Hippocampal formation (tissue), 2 donors: ENCODE measurements at regions not wholly inside any gene's neighbourhood (a gene's known extent, or its start where the extent isn't known, plus 50 kb on each side); places are given as distances from the start of the nearest gene placed in this dataset.
"Not testable (repeated sequence)": the region's sequence is repeated elsewhere in the genome, so short reads cannot be mapped to it uniquely, and the experiment has no call there.

Experiments
- DNase-seq, 2 donors: peaks; one replicate each; lab custom pipeline; 2025; lab: John Stamatoyannopoulos, UW

DNA sequence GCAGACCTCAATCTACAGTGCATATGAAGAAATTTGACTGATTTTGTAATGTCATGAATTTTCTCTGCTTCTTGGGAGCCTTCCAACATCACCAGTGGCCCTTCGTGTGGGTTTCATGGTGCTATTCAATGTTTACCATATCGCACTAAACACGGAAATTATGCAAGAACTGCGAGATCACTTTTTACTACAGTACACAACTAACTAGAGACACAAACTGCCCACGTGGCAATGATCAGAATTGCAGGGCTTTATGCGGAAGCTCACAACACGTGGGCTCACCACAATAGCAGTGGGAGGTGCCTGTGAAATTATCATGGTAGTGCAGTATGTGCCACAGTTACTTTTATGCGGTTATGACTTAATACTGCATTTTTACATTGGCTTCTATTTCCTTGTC lies 449.7 kb upstream of the KLF6 start:
- no peak for DNase-seq

DNA sequence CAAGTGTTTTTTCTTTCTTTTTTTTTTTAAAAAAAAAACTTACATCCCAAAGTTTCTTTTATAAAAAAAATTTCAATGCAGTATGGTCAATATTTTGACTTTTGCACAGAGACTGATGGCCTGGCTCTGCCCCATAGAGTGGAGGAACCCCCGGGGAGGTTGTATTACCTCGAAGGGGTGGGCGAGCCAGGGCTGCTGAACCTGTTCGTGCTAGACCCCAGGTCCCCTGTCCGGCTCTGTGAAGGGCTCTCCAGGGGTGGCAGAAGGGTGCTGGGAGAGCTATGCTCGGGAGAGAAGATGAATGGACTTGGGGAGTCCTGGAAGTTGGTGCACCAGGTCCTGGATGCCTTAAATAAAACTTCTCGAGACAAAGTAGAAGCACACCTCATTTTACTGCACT lies 446.4 kb upstream of the KLF6 start:
- DNase-seq = no peak

DNA sequence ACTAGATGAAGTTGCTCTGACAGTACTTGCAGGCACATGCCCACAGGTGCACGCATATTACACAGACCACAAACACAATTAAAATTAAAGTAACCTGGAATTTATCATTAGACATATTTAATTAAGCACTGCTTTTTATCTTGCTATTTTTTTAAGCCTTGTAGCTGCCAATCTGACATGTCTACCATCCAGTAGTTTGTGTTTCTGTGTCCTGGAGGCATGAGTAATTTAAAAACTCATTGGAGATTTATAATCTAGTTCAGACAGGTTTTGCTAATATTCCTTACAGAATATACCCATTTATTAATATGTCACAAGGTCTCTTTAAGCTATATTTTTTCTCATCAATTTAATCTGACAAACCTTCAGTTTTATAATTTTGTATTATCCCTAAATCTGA lies 445.0 kb upstream of the KLF6 start:
- DNase-seq = no peak

DNA sequence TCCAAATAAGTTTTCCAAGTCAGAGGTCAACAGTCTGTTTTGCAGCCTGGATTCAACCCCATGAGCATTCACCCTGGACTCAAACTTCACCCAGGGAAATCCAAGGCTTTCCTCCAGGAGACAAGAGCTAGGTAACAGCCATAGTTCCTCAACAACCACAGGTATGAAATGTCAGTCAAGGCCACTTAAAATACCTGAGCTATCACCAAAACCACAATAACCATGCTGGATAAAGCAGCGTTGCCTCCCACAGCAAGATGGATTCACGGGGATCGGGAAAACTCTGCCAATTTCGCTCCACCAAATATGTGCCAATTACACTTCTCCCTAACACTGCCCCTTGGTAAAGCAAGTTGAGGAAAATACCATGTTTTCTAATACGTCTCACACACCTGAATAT lies 444.1 kb upstream of the KLF6 start:
- no peak for DNase-seq

DNA sequence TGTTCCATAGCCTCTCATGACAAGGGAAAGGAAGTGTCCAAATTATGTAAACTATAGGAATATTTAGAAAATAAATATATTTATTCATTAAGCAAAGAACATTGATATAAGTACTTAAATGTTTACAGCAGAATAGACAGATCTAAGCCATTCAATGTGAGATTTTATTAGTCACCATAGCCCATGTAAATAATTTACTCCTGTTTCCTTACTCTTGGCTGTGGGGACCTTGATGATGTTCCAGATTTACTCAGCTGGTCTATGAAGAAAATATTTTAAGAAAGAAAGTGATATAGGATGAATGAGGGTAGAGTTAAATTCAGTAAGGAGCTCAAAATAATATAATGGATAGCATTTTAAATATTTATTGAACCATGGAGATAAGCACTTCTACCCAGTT lies 442.6 kb upstream of the KLF6 start:
- DNase-seq = no peak

DNA sequence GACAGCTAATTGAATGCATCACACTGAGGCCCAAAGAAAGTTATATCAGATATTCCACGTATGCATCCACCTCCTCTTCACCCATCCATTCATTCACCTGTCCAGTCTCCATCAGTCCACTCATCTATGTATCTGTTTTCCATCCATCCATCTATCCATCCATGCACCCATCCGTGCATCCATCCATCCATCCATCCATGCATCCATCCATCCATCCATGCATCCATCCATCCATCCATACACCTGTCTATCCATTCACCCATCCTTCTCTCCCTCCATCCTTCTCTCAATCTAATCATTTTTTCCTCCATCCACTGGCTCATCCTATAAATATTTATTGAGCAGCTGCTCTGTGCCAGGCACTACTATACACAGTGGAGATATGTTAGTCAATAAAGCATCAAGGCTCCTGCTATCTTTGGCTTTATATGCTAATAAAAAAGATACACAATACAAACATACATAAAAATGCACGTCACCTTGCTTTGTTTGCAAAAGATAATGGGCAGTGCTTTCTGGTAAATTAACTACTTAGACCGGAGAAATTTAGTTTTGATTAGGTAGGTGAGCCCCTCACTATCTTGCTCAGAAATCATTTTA lies 442.0 kb upstream of the KLF6 start:
- no peak for DNase-seq

DNA sequence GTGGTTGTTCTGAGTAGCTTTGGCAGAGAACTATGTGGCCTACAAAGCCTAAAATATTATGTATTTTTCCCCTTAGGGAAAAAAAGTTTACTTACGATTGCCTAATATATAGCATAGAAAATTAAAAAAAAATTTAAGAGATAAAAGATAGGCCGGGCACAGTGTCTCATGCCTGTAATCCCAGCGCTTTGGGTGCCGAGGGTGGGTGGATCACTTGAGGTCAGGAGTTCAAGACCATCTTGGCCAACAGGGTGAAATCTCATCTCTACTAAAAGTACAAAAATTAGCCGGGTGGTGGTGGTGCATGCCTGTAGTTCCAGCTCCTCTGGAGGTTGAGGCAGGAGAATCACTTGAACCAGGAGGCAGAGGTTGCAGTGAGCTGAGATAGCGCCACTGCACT lies 439.2 kb upstream of the KLF6 start:
- DNase-seq = no peak

DNA sequence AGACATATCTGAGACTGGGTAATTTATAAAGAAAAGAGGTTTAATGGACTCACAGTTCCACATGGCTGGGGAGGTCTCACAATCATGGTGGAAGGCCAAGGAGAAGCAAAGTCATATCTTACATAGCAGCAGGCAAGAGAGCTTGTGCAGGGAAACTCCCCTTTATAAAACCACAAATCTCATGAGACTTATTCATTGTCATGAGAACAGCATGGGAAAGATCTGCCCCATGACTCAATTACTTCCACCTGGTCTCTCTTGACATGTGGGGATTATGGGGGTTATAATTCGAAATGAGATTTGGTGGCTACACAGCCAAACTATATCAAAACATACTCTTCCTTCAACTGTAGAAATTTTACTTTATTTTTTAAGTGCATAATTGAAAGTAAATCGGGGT lies 436.3 kb upstream of the KLF6 start:
- not testable (repeated sequence) for DNase-seq

DNA sequence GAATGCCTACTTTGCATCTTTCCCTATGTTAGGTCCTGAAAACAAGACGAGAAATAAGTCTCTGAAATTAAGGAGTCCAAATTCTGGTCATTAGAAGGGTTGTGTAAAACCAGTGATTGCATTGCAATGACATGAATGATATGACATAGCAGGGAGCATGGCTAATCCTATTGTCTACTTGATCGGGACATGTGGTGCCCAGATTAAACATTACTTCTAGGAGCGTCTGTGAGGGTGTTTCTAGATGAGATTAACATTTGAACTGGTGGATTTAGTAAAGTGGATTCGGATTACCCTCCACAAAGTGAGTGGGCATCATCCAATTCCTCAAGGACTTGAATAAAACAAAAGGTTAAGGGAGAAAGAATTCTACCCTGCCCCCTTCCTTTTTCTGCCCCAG lies 434.9 kb upstream of the KLF6 start:
- no peak for DNase-seq

DNA sequence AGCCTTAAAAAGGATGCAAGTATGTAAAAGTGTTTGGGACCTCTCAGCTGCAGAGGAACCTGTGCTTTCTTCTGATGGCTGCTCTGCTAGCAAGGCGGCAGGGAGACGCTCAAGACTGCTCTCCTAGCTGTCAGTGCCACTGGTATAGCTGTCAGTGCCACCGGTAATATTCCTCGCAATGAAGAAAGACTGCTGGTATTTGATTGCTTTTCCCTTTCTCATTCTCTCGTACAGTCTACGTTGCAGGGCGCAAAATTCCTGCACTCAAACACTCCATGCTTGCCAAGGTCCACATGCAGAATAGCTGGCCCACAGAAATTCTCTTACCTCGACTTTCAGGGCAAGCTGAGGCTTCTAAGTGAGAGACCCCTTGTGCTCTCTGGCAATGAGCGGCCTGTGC lies 432.6 kb upstream of the KLF6 start:
- no peak for DNase-seq

DNA sequence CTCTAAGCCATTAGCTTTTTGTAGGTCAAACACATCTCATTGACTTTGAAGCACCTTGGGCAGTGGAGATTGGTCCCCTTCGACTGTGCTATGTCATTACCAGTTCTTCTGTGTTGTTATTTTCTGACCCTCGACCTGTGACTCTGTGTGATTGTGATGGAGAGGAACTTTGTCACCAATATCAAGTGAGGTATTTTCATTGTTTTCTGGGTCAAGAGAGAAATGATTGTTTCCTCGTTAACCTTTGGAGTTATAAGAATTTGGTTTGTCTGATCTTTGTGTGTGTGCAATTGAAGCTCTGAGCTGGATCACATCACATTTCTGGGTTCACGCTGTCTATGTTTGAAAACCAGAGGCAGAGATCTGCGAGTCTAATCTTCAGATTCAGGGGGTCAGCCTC lies 432.2 kb upstream of the KLF6 start:
- DNase-seq = no peak

DNA sequence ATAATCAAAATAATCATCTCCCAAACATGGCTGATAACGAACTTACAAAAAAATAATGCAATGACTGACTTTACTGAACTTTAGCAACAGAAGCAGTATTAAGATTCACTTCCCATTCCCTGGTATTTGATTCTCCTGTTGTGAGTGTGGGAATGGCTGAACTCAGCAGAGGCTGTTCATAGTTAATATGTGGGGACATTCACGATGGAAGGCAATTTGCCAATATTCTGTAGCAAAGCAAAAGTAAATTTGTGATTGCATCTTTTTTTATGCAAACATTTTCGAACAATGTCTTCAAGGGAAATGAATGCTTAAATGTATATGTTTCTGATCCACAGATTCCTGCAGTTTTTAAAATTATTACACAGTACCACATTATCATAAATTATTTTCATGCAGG lies 431.7 kb upstream of the KLF6 start:
- no peak for DNase-seq

DNA sequence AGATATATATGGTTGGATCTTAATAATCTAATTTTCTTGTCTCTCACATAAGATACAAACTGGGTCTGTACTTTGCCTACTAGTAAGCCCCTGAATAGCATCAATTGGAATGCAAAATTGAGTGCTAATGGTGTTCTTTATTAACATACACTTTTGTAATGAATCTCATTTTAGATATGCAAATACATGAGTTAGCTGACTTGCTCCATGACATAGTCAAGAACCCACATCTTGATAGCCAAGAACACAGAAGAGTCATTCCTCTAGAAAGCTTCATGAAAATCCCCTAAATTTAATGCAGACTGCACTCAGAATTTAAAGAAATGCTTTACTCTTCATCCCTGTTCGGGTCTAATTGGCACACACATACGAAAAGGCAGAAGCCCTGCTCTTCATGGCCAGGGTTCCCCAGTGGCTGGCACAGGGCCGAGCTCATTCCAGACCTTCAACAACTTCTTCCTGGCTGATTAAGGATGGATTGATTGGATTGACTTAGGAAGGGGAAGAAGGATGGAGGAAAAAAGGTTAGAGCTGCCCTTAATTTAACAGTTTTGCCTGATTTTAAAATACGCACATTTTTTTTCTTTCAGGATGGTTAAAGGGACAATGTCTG lies 431.1 kb upstream of the KLF6 start:
- no peak for DNase-seq

DNA sequence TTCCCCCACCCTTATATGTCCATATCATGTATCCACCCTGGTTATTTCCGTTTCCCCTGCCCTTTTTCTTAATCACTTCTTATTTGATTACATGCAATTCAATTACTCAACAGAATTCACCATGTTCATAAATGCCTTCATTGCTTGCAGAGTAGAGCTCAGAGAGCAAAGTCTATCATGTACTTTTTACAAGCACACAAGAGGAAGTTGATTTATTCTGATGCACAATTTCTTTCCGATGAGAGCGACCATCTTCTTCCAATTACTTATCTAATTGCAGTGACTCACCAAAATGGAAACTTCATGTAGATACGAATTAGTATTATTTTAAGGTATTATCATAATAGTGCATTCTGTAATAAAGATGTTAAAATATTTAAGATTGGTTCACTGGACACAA lies 430.5 kb upstream of the KLF6 start:
- no peak for DNase-seq

DNA sequence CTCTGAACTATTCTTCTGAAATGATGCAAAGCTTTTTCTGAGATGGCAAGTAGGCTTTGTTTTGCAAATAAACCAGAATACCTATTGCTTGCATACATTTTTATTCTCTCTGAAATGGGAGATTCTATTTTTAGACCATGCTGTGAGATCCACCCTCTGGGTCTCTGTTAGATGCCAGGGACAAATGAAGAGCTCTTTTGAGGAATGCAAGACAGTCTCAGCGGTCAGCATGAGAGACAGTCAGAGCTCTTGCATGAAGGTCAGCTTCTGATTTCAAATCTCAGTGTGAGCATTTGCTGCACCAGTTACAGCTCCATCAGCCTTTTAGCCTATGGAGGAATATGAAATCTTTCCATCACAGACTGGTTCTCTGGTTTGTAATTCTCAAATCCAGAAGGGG lies 429.9 kb upstream of the KLF6 start:
- no peak for DNase-seq

DNA sequence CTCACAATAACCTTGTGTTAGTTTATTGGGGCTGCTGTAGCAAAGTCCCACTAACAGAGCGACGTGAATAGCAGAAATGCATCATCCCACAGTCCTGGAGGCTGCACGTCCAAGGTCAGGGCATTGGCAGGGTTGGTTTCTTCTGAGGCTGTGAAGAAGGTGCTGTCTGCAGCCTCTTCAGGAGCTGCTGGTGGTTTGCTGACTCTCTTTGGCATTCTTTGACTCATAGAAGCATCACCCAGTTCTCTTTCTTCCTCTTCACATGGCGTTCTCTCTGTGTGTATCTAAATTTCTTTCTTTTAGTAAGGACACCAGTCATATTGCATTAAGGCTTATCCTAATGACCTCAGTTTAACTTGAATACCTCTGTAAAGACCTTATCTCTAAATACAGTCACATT lies 428.4 kb upstream of the KLF6 start:
- no peak for DNase-seq

DNA sequence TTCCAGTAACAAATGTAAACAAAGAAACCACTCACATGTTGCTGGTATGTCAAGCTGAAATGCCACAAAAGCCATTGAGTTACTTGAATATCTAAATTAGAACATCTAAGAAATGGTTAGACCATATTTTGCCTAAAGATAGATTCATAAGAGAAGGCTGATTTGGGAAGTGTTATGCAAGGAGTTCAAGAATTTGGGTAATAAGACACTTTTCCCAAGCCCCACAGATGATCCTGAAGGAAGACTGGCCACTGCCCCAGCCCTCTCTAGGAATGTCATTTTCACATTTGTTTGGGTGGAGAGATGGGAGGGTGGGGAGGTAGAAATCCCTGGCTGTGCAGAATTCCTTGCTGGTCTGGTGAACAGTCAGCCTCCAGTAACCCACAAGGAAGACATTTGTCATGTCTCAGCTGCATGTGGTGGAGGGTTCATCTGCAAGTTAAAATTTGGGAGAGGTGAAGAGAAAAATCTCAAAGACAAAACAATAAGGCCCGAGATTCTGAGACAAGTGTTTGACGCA lies 427.2 kb upstream of the KLF6 start:
- no peak for DNase-seq

DNA sequence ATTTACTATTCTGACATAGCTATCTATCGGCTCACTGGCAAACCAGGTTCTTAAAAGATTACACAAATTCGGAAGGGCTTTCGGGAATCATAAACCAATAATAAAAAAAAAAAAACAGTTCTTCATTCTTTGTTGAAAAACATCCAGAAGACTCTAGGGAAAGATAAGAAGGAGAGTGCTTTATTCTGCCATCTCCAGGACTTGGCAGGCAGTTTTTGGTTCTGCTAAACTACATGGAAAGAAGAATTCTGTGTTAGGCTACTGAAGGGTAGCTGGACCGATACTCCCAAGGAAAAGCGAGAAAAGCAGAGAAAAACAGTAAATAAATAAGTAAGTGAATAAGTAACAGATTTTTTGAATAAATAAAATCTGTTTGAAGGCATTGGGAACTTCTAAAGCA lies 423.5 kb upstream of the KLF6 start:
- DNase-seq = no peak

DNA sequence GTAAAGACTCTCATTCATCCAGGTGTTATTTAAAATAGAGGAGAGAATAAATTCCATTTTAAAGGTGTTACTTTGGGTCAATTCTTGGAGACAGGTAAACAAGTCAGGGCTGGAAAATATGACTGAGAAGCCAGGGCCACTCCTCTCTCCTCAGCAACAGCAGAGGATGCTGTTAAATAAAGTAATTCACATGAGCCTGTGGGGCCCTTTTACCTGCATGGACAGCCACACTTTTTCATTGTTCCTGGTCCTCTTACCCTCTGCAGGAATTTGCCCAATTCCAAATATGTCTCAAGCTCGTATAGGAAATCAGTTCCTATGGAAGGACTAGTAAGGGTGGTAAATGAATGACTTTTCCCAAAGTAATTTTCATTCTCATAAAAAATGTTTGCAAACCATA lies 420.1 kb upstream of the KLF6 start:
- no peak for DNase-seq

DNA sequence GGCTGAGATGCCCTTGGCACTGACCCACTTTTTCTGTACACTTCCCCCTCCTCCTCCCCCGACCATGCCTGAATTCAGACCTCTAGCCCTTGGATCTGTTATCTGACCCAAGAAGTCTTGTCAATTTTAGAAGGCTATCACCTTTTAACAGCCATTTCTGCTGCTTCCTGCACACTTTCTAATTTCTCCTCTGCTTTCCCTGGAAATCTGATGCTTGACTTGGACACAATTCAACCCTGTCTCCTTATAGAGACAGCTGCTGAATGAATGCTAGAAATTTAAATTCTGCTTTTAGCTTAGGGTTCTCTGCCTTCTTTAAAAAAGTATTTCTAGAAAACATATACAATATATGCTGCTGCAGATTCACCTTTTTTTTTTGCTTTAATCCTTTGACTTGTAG lies 417.9 kb upstream of the KLF6 start:
- no peak for DNase-seq

DNA sequence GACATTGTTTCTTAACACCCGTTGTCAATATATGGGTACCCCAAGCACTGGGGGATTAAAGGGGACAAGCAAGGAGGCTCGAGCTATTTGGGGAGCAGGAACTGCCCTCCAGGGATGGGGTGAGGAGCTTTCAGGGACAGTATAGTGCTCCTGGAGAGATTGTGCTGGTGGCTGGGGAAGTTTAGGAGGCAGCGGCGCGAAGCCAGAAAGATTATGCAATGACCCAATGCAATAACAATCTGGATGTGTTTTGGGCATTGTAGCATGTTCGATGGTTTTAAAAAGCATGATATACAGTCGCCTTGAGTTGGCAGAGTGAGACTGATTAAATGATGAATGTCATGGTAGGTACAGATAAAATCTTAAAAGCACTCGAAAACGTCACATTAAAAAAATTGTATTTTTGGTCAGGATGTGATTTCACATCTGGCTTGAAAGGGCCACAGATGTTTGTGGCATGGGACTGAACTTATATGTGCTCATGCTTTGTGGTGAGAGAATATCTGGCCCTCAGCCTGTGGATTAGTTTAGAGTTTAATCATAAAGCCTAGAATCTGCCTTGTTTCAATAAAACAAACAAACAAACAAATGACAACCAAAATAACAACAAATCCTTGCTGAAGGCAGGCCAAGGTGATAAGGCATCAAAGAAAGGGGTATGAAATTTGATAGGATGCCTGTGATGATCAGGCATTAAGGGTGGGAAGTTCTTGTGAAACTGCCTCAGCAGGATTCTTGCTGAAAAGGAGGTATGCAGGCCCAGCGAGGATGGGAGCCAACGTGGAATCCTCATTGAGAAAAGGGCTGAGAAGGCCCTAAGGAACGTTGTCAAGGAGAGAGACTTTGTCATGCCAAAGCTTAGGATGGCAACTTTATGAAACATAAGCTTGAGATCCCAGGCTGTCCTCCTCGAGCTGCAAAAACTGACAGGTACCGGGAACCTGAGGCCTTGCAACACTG lies 417.1 kb upstream of the KLF6 start:
- no peak for DNase-seq

DNA sequence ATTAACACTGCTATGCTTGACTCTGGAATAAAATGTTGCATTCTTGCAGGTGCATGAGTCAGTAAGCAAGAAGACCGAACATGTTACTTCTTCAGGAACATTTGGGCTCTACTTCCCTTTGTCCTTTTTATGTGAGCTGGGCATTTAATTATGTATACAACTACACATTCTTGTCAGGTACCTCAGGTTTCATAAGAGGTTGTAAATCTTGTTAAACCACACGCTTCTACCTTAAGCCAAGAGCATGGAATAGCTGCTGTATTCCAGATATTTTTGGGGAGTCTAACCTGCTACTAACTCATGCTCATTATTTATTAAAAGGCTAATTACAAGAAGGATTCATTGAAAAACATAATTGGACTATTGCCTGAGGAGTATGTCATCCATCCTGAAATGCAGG lies 414.2 kb upstream of the KLF6 start:
- no peak for DNase-seq

DNA sequence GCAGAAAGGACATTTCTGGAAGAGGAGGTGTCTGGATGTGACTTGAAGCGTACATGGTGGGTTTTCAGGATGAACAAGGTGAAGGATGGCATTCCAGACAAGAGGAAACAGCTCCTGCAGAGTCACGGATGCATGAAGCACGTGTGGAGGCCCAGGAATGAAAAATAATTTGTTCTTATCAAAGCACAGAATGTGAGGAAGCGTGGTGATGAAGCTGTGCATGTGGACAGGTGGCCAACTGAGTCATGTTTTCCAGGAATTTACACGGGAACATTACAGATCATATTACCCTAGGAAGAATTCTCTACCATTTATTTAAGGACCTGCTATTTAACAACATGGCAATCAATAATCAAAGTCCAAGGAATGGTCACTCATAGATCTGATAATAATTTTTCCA lies 413.2 kb upstream of the KLF6 start:
- no peak for DNase-seq
